ENCODE measurements at regions not wholly inside any gene's neighbourhood (a gene's known extent, or its start where the extent isn't known, plus 50 kb on each side); places are given as distances from the start of the nearest gene placed in this dataset.

- no peak for TF ChIP-seq ZNF710 (CRISPR knock-in tag; IDR thresholded peaks at IDR 0.05; ENCODE audit: borderline replicate concordance)
- no peak for TF ChIP-seq DNMT1 (CRISPR knock-in tag; IDR thresholded peaks at IDR 0.05)
- peak; percentile 58; the same call in 1 of the 2 replicates for TF ChIP-seq THRA (CRISPR knock-in tag; IDR thresholded peaks at IDR 0.05; ENCODE audit: borderline replicate concordance)
- TF ChIP-seq BRD4 (CRISPR knock-in tag; IDR thresholded peaks at IDR 0.05), result no peak
- TF ChIP-seq AKNA (CRISPR knock-in tag; IDR thresholded peaks at IDR 0.05; ENCODE audit: borderline replicate concordance), result no peak
- peak; percentile 32 for TF ChIP-seq ELF3 (CRISPR knock-in tag; IDR thresholded peaks at IDR 0.05)
- 0 out of 2 replicates have a peak, but pooled peaks have one; percentile 32 for TF ChIP-seq SMAD3 (CRISPR knock-in tag; IDR thresholded peaks at IDR 0.05)
- TF ChIP-seq ATAD3A (CRISPR knock-in tag; IDR thresholded peaks at IDR 0.05), result no peak
- TF ChIP-seq KDM2A (CRISPR knock-in tag; IDR thresholded peaks at IDR 0.05; ENCODE audit: borderline replicate concordance, low read depth), result no peak
- TF ChIP-seq E2F5 (CRISPR knock-in tag; conservative IDR thresholded peaks at IDR 0.05), result no peak
- no peak for TF ChIP-seq BRCA1 (CRISPR knock-in tag; IDR thresholded peaks at IDR 0.05)
- peak; percentile 77 for TF ChIP-seq CEBPG (CRISPR knock-in tag; IDR thresholded peaks at IDR 0.05)
- no peak for TF ChIP-seq MTA1 (CRISPR knock-in tag; IDR thresholded peaks at IDR 0.05; ENCODE audit: borderline replicate concordance)
- no peak for TF ChIP-seq ZNF878 (CRISPR knock-in tag; IDR thresholded peaks at IDR 0.05)
- peak; percentile 52 for TF ChIP-seq NCOA2 (CRISPR knock-in tag; IDR thresholded peaks at IDR 0.05)
- no peak for TF ChIP-seq GABPB1 (CRISPR knock-in tag; IDR thresholded peaks at IDR 0.05)
- no peak for TF ChIP-seq ZNF790 (CRISPR knock-in tag; IDR thresholded peaks at IDR 0.05; ENCODE audit: borderline replicate concordance)
- TF ChIP-seq ZNF10 (CRISPR knock-in tag; IDR thresholded peaks at IDR 0.05; ENCODE audit: borderline replicate concordance, low read depth), result no peak
- TF ChIP-seq ZSCAN22 (CRISPR knock-in tag; IDR thresholded peaks at IDR 0.05), result no peak
- TF ChIP-seq SIX1 (CRISPR knock-in tag; IDR thresholded peaks at IDR 0.05; ENCODE audit: borderline replicate concordance), result no peak
- TF ChIP-seq ETV6 (CRISPR knock-in tag; conservative IDR thresholded peaks at IDR 0.05), result 0 out of 2 replicates have a peak, but pooled peaks have one; percentile 16
- TF ChIP-seq ZNF326 (CRISPR knock-in tag; IDR thresholded peaks at IDR 0.05; ENCODE audit: borderline replicate concordance), result no peak
- TF ChIP-seq MIER2 (CRISPR knock-in tag; IDR thresholded peaks at IDR 0.05), result 0 out of 2 replicates have a peak, but pooled peaks have one; percentile 17
These were observed 181.9 kb downstream of the MREG start (continued) for GRCh38 chr2:215831296-215831913.

All from HepG2 (cell line).